ENCODE measurements at regions not wholly inside any gene's neighbourhood (a gene's known extent, or its start where the extent isn't known, plus 50 kb on each side); places are given as distances from the start of the nearest gene placed in this dataset.
"Not testable (repeated sequence)": the region's sequence is repeated elsewhere in the genome, so short reads cannot be mapped to it uniquely, and the experiment has no call there.

DNA sequence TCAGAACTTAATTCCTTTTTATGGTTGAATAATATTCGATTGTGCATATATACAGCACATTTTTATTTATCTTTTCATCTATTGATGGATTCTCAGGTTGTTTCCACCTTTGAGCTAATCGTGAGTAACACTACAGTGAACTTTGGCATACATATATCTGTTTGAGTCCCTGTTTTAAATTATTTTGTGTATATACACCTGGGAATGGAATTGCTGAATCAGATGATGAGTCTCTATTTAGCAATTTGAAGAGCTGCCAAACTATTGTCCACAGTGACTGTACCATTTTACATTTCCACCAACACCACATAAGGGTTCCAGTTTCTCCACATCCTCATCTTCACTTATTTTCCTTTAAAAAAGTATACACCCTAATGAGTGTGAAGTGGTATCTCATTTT is 166.2 kb upstream of the FGF13 start:
- Histone ChIP-seq H3K36me3 (ENCODE audit: low read depth) (no peaks in the 10 kb centered on the region), H3K4me1 (ENCODE audit: low read depth) (no peaks in the 10 kb centered on the region), H3K9me3 (no peaks in the 10 kb centered on the region), H3K4me3 (no peak overlapping the region)
- TF ChIP-seq, protein P1, sequence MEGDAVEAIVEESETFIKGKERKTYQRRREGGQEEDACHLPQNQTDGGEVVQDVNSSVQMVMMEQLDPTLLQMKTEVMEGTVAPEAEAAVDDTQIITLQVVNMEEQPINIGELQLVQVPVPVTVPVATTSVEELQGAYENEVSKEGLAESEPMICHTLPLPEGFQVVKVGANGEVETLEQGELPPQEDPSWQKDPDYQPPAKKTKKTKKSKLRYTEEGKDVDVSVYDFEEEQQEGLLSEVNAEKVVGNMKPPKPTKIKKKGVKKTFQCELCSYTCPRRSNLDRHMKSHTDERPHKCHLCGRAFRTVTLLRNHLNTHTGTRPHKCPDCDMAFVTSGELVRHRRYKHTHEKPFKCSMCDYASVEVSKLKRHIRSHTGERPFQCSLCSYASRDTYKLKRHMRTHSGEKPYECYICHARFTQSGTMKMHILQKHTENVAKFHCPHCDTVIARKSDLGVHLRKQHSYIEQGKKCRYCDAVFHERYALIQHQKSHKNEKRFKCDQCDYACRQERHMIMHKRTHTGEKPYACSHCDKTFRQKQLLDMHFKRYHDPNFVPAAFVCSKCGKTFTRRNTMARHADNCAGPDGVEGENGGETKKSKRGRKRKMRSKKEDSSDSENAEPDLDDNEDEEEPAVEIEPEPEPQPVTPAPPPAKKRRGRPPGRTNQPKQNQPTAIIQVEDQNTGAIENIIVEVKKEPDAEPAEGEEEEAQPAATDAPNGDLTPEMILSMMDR (IDR thresholded peaks at IDR 0.05) = no peak
- DNase-seq (no peak), ATAC-seq (no peak)
- intact Hi-C loops (cut with DNase I, micrococcal nuclease) = no loop called here

DNA sequence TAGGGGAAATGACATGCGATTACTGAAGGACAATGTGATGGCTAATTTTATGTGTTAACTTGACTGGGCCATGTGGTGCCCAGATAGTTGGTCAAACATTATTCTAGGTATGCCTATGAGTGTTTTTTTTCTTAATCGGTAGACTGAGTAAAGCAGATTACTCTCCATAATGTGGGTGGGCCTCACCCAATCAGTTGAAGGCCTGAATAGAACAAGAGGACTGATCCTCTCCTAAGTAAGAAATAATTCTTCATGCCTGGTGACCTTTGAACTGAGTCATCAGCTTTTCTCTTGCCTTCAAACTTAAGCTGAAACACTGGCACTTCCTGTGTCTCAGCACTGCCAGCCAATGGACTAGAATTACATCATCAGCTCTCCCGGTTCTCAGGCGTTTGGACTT is 164.0 kb upstream of the FGF13 start:
- no peak overlapping the region for H3K4me3 ChIP-seq
- intact Hi-C loops (cut with DNase I, micrococcal nuclease) = no loop called here
- H3K36me3 ChIP-seq (ENCODE audit: low read depth) = no peaks in the 10 kb centered on the region
- TF ChIP-seq, protein P1 (IDR thresholded peaks at IDR 0.05) = no peak
- ATAC-seq (no peak), DNase-seq (no peak)
- no peaks in the 10 kb centered on the region for H3K9me3 ChIP-seq
- no peaks in the 10 kb centered on the region for H3K4me1 ChIP-seq (ENCODE audit: low read depth)

DNA sequence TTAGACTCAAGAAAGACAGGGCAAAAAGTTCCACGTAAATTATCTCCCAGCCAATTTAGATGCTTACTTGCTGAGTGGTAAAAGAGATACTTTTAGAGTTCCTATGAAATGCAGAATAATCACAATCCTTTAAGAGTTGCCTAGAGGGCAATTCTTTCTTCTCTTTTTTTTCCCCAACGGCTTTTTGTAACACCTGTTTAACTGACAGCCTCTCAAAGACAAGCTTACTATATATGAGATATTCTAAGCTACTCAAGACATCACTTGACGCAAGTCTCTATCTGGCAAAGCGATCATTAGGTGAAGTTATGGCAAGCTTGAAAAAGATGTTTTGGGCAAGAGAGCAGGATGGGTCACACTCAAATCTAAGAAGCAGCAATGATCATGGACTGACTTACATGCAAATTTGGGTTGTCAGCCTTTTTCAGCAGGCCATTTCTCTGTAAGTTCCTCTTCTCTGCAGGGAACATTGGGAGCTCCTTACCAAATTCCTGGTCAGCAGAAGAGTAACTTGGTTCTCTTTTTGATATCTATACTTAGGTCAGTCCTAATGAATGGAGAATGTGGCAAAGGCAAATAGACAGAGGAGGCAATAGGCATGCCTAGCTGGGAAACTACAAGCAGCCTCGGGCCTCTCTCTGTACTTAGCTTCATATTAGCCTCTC is 162.9 kb upstream of the FGF13 start:
- Histone ChIP-seq H3K4me1 (ENCODE audit: low read depth) (no peaks in the 10 kb centered on the region), H3K36me3 (ENCODE audit: low read depth) (no peaks in the 10 kb centered on the region), H3K9me3 (no peaks in the 10 kb centered on the region), H3K4me3 (no peak overlapping the region)
- intact Hi-C loops (cut with DNase I, micrococcal nuclease) = no loop called here
- TF ChIP-seq, protein P1 (IDR thresholded peaks at IDR 0.05) = no peak
- ATAC-seq (no peak), DNase-seq (no peak)

GRCh38 chrX:138873640-138874039 is 162.1 kb upstream of the FGF13 start:
- H3K4me3 ChIP-seq; H3K9me3 ChIP-seq; DNase-seq; H3K36me3 ChIP-seq (ENCODE audit: low read depth); intact Hi-C loops (cut with DNase I, micrococcal nuclease); ATAC-seq; H3K4me1 ChIP-seq (ENCODE audit: low read depth): not testable (repeated sequence)

- intact Hi-C loops (cut with DNase I, micrococcal nuclease) = no loop called here
- ATAC-seq = no peak
- Histone ChIP-seq H3K4me1 (ENCODE audit: low read depth) (no peaks in the 10 kb centered on the region), H3K36me3 (ENCODE audit: low read depth) (no peaks in the 10 kb centered on the region), H3K4me3 (no peak overlapping the region), H3K9me3 (no peaks in the 10 kb centered on the region)
- TF ChIP-seq, protein P1 (IDR thresholded peaks at IDR 0.05) = no peak
- no peak for DNase-seq
Measured at GRCh38 chrX:138872537-138872936, 161.0 kb upstream of the FGF13 start.

DNA sequence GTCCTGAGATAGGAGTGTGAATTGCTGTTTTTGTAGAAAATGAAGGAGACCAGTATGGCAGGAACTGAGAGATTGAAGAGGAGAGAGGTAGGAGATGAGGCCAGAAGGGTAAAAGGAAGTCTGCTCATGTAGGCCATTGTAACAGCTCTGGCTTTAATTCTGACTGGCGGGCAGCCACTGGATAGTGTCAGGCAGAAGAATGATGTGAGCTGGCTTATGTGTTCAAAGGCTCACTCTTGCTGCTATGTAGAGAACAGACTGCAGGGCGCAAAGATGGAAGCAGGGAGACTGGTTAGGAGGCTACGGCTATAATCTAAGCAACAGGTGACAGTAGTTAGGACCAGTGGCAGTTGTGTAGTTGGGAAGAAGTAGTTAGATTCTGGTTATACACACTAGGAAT is 160.2 kb upstream of the FGF13 start:
- H3K9me3 ChIP-seq = no peaks in the 10 kb centered on the region
- no peak for DNase-seq
- no peaks in the 10 kb centered on the region for H3K4me1 ChIP-seq (ENCODE audit: low read depth)
- TF ChIP-seq, protein P1 (IDR thresholded peaks at IDR 0.05) = no peak
- no peak overlapping the region for H3K4me3 ChIP-seq
- H3K36me3 ChIP-seq (ENCODE audit: low read depth) = no peaks in the 10 kb centered on the region
- no peak for ATAC-seq
- intact Hi-C loops (cut with DNase I, micrococcal nuclease) = no loop called here

All from mucosa of descending colon (tissue), 3 donors.